ENCODE measurements at regions not wholly inside any gene's neighbourhood (a gene's known extent, or its start where the extent isn't known, plus 50 kb on each side); places are given as distances from the start of the nearest gene placed in this dataset.

- DNase-seq (ENCODE audit: low read depth) = no peak
Measured at GRCh38 chr4:19327364-19327763, 924.3 kb upstream of the SLIT2 start.

- DNase-seq (ENCODE audit: low read depth) = no peak
Measured at GRCh38 chr4:19324184-19324583, 927.5 kb upstream of the SLIT2 start.

GRCh38 chr4:19319607-19320006, 932.1 kb upstream of the SLIT2 start:
- no peak for DNase-seq (ENCODE audit: low read depth)

GRCh38 chr4:19317377-19317776, 934.3 kb upstream of the SLIT2 start:
- DNase-seq (ENCODE audit: low read depth) = no peak

GRCh38 chr4:19314116-19314515, 937.6 kb upstream of the SLIT2 start:
- DNase-seq (ENCODE audit: low read depth) = no peak

GRCh38 chr4:19309378-19309777, 942.3 kb upstream of the SLIT2 start:
- no peak for DNase-seq (ENCODE audit: low read depth)

- DNase-seq (ENCODE audit: low read depth) = no peak
Measured at GRCh38 chr4:19304028-19304427, 947.7 kb upstream of the SLIT2 start.

GRCh38 chr4:19301527-19301926, 950.2 kb upstream of the SLIT2 start:
- DNase-seq (ENCODE audit: low read depth) = no peak

- DNase-seq (ENCODE audit: low read depth) = no peak
Measured at GRCh38 chr4:19300213-19300612, 951.5 kb upstream of the SLIT2 start.

GRCh38 chr4:19298998-19299397, 952.7 kb upstream of the SLIT2 start:
- DNase-seq (ENCODE audit: low read depth) = no peak

- DNase-seq (ENCODE audit: low read depth) = no peak
Measured at GRCh38 chr4:19293781-19294180, 957.9 kb upstream of the SLIT2 start.

- DNase-seq (ENCODE audit: low read depth) = no peak
Measured at GRCh38 chr4:19293080-19293479, 958.6 kb upstream of the SLIT2 start.

- DNase-seq (ENCODE audit: low read depth) = no peak
Measured at GRCh38 chr4:19286924-19287323, 964.8 kb upstream of the SLIT2 start.

- DNase-seq (ENCODE audit: low read depth) = no peak
Measured at GRCh38 chr4:19285146-19285545, 966.6 kb upstream of the SLIT2 start.

GRCh38 chr4:19278665-19279064, 973.0 kb upstream of the SLIT2 start:
- no peak for DNase-seq (ENCODE audit: low read depth)

GRCh38 chr4:19266566-19266965, 985.1 kb upstream of the SLIT2 start:
- DNase-seq (ENCODE audit: low read depth) = no peak

GRCh38 chr4:19262467-19262866, 989.2 kb upstream of the SLIT2 start:
- DNase-seq (ENCODE audit: low read depth) = no peak

GRCh38 chr4:19260346-19260745, 991.4 kb upstream of the SLIT2 start:
- no peak for DNase-seq (ENCODE audit: low read depth)

- no peak for DNase-seq (ENCODE audit: low read depth)
Measured at GRCh38 chr4:19259920-19260319, 991.8 kb upstream of the SLIT2 start.

GRCh38 chr4:19256823-19257222, 994.9 kb upstream of the SLIT2 start:
- no peak for DNase-seq (ENCODE audit: low read depth)

GRCh38 chr4:19254486-19254885, 997.2 kb upstream of the SLIT2 start:
- DNase-seq (ENCODE audit: low read depth) = no peak

- DNase-seq (ENCODE audit: low read depth) = no peak
Measured at GRCh38 chr4:19248023-19248422, 1003.7 kb upstream of the SLIT2 start.

GRCh38 chr4:19241895-19242294, 1009.8 kb upstream of the SLIT2 start:
- no peak for DNase-seq (ENCODE audit: low read depth)

GRCh38 chr4:19239565-19239964, 1012.1 kb upstream of the SLIT2 start:
- no peak for DNase-seq (ENCODE audit: low read depth)

GRCh38 chr4:19236473-19236872, 1015.2 kb upstream of the SLIT2 start:
- no peak for DNase-seq (ENCODE audit: low read depth)
